ENCODE measurements at regions not wholly inside any gene's neighbourhood (a gene's known extent, or its start where the extent isn't known, plus 50 kb on each side); places are given as distances from the start of the nearest gene placed in this dataset.
A peak's percentile ranks its signal among the peaks of the same experiment; 100 is the strongest.

DNA sequence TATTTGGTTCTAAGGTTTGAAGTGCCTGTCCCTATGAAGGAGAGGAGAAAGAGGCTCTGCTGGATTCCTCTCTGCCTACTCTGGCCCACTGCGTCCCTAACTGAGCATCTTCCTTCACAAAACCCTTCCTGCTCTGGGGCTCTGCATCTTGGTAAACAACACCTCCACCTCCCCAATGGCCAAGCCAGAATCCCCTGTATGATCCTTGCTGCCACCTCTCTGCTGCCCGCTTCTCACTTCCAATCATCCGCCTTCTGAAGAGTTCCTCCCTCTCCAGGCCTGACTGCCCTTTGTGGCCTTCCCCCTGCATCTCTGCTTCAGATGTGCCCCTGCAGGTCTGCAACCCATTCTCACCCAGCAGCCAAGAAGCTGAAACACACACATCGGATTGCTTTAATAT is 110.6 kb upstream of the RPH3A start:
- TF ChIP-seq, protein P1, sequence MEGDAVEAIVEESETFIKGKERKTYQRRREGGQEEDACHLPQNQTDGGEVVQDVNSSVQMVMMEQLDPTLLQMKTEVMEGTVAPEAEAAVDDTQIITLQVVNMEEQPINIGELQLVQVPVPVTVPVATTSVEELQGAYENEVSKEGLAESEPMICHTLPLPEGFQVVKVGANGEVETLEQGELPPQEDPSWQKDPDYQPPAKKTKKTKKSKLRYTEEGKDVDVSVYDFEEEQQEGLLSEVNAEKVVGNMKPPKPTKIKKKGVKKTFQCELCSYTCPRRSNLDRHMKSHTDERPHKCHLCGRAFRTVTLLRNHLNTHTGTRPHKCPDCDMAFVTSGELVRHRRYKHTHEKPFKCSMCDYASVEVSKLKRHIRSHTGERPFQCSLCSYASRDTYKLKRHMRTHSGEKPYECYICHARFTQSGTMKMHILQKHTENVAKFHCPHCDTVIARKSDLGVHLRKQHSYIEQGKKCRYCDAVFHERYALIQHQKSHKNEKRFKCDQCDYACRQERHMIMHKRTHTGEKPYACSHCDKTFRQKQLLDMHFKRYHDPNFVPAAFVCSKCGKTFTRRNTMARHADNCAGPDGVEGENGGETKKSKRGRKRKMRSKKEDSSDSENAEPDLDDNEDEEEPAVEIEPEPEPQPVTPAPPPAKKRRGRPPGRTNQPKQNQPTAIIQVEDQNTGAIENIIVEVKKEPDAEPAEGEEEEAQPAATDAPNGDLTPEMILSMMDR (conservative IDR thresholded peaks at IDR 0.05) = no peak
- peak; percentile 17; the same call in 1 of the 2 replicates for TF ChIP-seq EZH2 (IDR thresholded peaks at IDR 0.05; ENCODE audit: low read depth)
- no peaks in the 10 kb centered on the region for H3K4me1 ChIP-seq (replicated peaks; ENCODE audit: insufficient read depth)
- H3K36me3 ChIP-seq (ENCODE audit: low read depth) = no peaks in the 10 kb centered on the region
- no peaks in the 10 kb centered on the region for H3K79me2 ChIP-seq (ENCODE audit: low read depth)
- H2AFZ ChIP-seq = no peak overlapping the region
- peaks cover 81% of the 10 kb centered on the region for H3K27me3 ChIP-seq (ENCODE audit: insufficient read depth, low read depth)
- intact Hi-C loops (cut with micrococcal nuclease; ENCODE audit: unreplicated experiment) = no loop called here
- POLR2A ChIA-PET (ENCODE audit: unreplicated experiment) = no interaction called here
- CTCF ChIA-PET = interaction anchor here (0.6 kb wide), 1 partner anchor 572 kb away, joined by 6 read pairs; no protein-coding TSS in a partner anchor
- BruUV-seq (replicated peaks) = no TSS peak
- H3K9me3 ChIP-seq (ENCODE audit: insufficient read depth, low read depth) = no peaks in the 10 kb centered on the region
- no peaks in the 10 kb centered on the region for H3F3A ChIP-seq (ENCODE audit: insufficient read depth, low read depth)
- no peak for DNase-seq
- no peak overlapping the region for H3K4me3 ChIP-seq
- no peak overlapping the region for H3K4me2 ChIP-seq
- H4K20me1 ChIP-seq (ENCODE audit: insufficient read depth) = no peaks in the 10 kb centered on the region
- H3K9me2 ChIP-seq (ENCODE audit: insufficient read depth) = no peaks in the 10 kb centered on the region
- H3K27ac ChIP-seq = no peak overlapping the region

DNA sequence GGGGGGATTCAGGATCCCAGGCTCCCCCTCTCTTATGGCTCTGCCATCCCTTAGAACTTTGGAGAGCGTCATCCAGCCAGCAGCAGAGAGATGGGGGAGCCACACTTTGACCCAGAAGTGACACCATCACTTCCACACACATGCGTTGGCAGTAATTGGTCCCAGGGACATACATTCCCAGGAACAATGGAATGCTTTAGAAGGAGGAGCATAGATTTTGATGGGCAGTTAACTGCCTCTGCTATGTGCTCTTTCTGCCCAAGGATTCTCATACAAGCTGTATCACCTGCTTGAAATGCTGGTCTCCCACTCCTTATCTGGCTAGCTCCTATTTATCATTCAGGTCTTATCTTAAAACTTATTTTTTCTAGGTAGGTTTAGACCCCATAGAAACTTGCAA is 109.0 kb upstream of the RPH3A start:
- Histone ChIP-seq H3K79me2 (ENCODE audit: low read depth) (no peaks in the 10 kb centered on the region), H3K4me3 (no peak overlapping the region), H3F3A (ENCODE audit: insufficient read depth, low read depth) (no peaks in the 10 kb centered on the region), H3K9me2 (ENCODE audit: insufficient read depth) (no peaks in the 10 kb centered on the region), H3K36me3 (ENCODE audit: low read depth) (no peaks in the 10 kb centered on the region), H2AFZ (no peak overlapping the region), H3K4me2 (no peak overlapping the region), H3K4me1 (replicated peaks; ENCODE audit: insufficient read depth) (no peaks in the 10 kb centered on the region), H3K9me3 (ENCODE audit: insufficient read depth, low read depth) (no peaks in the 10 kb centered on the region), H3K27me3 (ENCODE audit: insufficient read depth, low read depth) (peaks cover 68% of the 10 kb centered on the region), H4K20me1 (ENCODE audit: insufficient read depth) (no peaks in the 10 kb centered on the region), H3K27ac (no peak overlapping the region)
- ChIA-PET POLR2A (ENCODE audit: unreplicated experiment) (no interaction called here), CTCF (no interaction called here)
- BruUV-seq (replicated peaks) = no TSS peak
- DNase-seq = no peak
- no peak for TF ChIP-seq EZH2 (IDR thresholded peaks at IDR 0.05; ENCODE audit: low read depth)
- TF ChIP-seq, protein P1 (conservative IDR thresholded peaks at IDR 0.05) = no peak
- intact Hi-C loops (cut with micrococcal nuclease; ENCODE audit: unreplicated experiment) = no loop called here

GRCh38 chr12:112684742-112685141 is 106.8 kb upstream of the RPH3A start:
- no peak overlapping the region for H3K4me2 ChIP-seq
- no peaks in the 10 kb centered on the region for H3K9me2 ChIP-seq (ENCODE audit: insufficient read depth)
- no peaks in the 10 kb centered on the region for H3K4me1 ChIP-seq (replicated peaks; ENCODE audit: insufficient read depth)
- H3F3A ChIP-seq (ENCODE audit: insufficient read depth, low read depth) = no peaks in the 10 kb centered on the region
- no peak overlapping the region for H3K27ac ChIP-seq
- no peaks in the 10 kb centered on the region for H4K20me1 ChIP-seq (ENCODE audit: insufficient read depth)
- no TSS peak for BruUV-seq (replicated peaks)
- no peak overlapping the region for H2AFZ ChIP-seq
- no peak for DNase-seq
- no peaks in the 10 kb centered on the region for H3K79me2 ChIP-seq (ENCODE audit: low read depth)
- no peak for TF ChIP-seq EZH2 (IDR thresholded peaks at IDR 0.05; ENCODE audit: low read depth)
- TF ChIP-seq, protein P1 (conservative IDR thresholded peaks at IDR 0.05) = no peak
- no peak overlapping the region for H3K4me3 ChIP-seq
- peaks cover 46% of the 10 kb centered on the region for H3K27me3 ChIP-seq (ENCODE audit: insufficient read depth, low read depth)
- POLR2A ChIA-PET (ENCODE audit: unreplicated experiment) = no interaction called here
- no peaks in the 10 kb centered on the region for H3K36me3 ChIP-seq (ENCODE audit: low read depth)
- intact Hi-C loops (cut with micrococcal nuclease; ENCODE audit: unreplicated experiment) = no loop called here
- no peaks in the 10 kb centered on the region for H3K9me3 ChIP-seq (ENCODE audit: insufficient read depth, low read depth)
- CTCF ChIA-PET = no interaction called here

Data from PC-9 (cell line).